Mucosa of rectum (tissue), 2 donors: ENCODE measurements at regions not wholly inside any gene's neighbourhood (a gene's known extent, or its start where the extent isn't known, plus 50 kb on each side); places are given as distances from the start of the nearest gene placed in this dataset.
A peak's percentile ranks its signal among the peaks of the same experiment; 100 is the strongest.
"Not testable (repeated sequence)": the region's sequence is repeated elsewhere in the genome, so short reads cannot be mapped to it uniquely, and the experiment has no call there.

Experiments used
- H3K27ac ChIP-seq, 2 donors: one replicate each; pipeline ENCODE4 v1.7.0; 2013; ENCODE audit warnings: inconsistent platforms in 2 of 2, low read depth in 2 of 2, low read length in 2 of 2
- H3K27me3 ChIP-seq, 2 donors: one replicate each; pipeline ENCODE4 v1.7.0; 2013; ENCODE audit warnings: low read length in 2 of 2; ENCODE audit not compliant: control insufficient read depth in 2 of 2, insufficient read depth in 2 of 2
- H3K36me3 ChIP-seq, 2 donors: one replicate each; pipeline ENCODE4 v1.7.0; 2013; ENCODE audit warnings: low read length in 2 of 2; ENCODE audit not compliant: control insufficient read depth in 2 of 2, insufficient read depth in 2 of 2
- H3K4me1 ChIP-seq, 2 donors: one replicate each; pipeline ENCODE4 v1.7.0; 2013; ENCODE audit warnings: low read length in 2 of 2, mild to moderate bottlenecking in 1 of 2; ENCODE audit not compliant: control insufficient read depth in 2 of 2, insufficient read depth in 2 of 2
- H3K4me3 ChIP-seq, 2 donors: one replicate each; pipeline ENCODE4 v1.7.0; 2013; ENCODE audit warnings: low read length in 2 of 2
- H3K9ac ChIP-seq, 2 donors: one replicate each; pipeline ENCODE4 v1.7.0; 2013; ENCODE audit warnings: low read length in 2 of 2, low read depth in 1 of 2, mild to moderate bottlenecking in 1 of 2
- H3K9me3 ChIP-seq, 2 donors: one replicate each; pipeline ENCODE4 v1.7.0; 2013; ENCODE audit warnings: low read length in 2 of 2; ENCODE audit not compliant: control insufficient read depth in 2 of 2
- donor health status: healthy.
- donor health status: Normal muscosa, but diverticular disease.

DNA sequence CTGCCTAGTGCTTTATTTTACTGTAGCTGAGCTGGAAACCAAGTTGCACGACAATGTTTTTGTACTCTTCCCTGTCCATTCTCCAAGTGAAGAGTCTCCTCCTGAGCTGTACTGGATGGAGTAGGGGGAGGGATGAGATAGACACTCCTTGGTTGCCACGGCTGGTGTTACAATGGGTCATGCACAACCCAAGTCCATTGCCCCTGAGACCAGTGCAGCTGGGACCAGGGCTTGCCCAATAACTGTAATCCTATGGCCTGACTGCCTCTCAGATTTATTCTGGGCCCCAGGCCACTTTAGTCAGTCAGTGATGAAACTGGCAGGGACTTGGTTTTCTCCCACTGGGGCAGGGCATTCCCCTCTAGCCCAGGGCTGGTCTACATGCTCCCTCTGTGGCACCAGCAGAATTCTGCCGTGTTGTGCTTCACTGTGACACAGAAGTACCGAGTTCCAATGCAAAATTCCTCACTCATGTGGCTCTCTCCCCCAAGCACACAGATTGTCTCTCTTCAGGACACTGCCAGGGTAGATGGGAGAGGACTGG, 203.3 kb upstream of the PCDH18 start:
- no peak overlapping the region for H3K27ac ChIP-seq
- H3K36me3 ChIP-seq = no peaks in the 10 kb centered on the region
- no peak overlapping the region for H3K4me3 ChIP-seq
- no peaks in the 10 kb centered on the region for H3K4me1 ChIP-seq
- no peaks in the 10 kb centered on the region for H3K27me3 ChIP-seq
- H3K9me3 ChIP-seq = no peaks in the 10 kb centered on the region
- H3K9ac ChIP-seq = no peak overlapping the region

DNA sequence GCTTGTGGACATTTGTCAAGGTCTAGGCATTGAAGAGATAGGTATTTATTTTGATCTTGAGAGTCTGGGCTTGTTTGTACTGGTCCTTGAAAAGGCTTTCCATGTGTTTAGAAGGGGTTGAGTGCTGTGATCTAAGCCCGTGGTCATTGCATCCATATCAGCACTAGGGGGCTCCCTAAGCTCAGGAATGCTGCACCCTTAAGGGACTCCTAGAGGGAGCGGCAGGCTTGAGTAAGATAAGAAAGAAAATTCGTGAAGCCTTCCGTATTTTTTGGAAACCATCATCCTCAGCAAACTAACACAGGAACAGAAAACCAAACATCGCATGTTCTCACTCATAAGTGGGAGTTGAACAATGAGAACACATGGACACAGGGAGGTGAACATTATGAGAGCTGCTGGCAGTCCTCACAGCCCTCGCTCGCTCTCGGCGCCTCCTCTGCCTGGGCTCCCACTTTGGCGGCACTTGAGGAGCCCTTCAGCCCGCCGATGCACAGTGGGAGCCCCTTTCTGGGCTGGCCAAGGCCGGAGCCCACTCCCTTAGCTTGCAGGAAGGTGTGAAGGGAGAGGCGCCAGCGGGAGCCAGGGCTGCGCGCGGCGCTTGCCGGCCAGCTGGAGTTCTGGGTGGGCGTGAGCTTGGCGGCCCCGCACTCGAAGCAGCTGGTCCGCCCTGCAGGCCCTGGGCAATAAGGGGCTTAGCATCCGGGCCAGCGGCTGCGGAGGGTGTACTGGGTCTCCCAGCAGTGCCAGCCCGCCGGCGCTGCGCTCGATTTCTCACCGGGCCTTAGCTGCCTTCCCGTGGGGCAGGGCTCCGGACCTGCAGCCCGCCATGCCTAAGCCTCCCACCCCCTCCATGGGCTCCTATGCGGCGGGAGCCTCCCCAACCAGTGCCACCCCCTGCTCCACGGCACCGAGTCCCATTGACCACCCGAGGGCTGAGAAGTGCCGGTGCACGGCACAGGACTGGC, 201.2 kb upstream of the PCDH18 start:
- H3K27me3 ChIP-seq, H3K9me3 ChIP-seq, H3K4me1 ChIP-seq, H3K36me3 ChIP-seq, H3K4me3 ChIP-seq, H3K27ac ChIP-seq, H3K9ac ChIP-seq: not testable (repeated sequence)

DNA sequence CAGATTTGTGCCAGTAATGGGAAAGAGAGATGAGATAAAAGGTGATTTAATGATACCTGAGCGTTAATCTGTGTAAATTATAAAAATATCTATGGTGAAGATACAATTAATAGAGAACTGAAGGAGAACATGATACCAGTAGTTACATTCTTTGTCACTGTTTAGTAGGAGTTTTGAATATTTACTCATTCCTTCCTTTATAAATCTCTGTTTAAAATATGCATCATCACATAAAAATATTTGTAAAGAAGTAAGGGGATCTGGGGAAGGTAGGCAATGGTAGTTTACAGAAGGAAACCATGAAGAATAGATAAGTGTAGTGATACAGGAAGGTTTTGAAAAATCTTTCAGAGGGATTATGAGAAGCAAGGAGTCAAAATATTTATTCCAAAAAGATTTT, 190.6 kb upstream of the PCDH18 start:
- no peaks in the 10 kb centered on the region for H3K9me3 ChIP-seq
- H3K4me1 ChIP-seq = no peaks in the 10 kb centered on the region
- no peak overlapping the region for H3K9ac ChIP-seq
- no peaks in the 10 kb centered on the region for H3K27me3 ChIP-seq
- no peak overlapping the region for H3K4me3 ChIP-seq
- no peak overlapping the region for H3K27ac ChIP-seq
- no peaks in the 10 kb centered on the region for H3K36me3 ChIP-seq

DNA sequence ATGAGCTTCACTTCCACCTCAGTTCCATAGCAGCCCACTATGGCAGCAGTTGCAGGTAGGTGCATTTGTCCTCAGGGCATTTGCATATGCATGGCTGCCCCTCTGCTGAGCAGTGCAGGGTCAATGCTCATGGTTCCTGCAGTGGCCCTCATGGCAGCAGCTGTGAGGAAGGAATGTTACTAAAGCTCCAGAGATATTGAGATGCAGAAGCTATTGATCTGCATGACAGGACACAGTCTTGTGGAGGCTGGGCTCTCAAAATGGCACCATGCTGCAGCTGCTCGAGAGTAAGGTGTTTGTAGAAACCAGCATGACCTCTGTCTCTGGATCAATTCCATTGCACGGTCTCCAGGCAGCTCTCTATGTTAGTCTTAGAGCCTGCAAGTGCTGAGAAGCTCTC, 179.2 kb upstream of the PCDH18 start:
- no peak overlapping the region for H3K9ac ChIP-seq
- H3K9me3 ChIP-seq = no peaks in the 10 kb centered on the region
- H3K27me3 ChIP-seq = no peaks in the 10 kb centered on the region
- no peaks in the 10 kb centered on the region for H3K36me3 ChIP-seq
- H3K4me1 ChIP-seq = no peaks in the 10 kb centered on the region
- no peak overlapping the region for H3K27ac ChIP-seq
- no peak overlapping the region for H3K4me3 ChIP-seq

DNA sequence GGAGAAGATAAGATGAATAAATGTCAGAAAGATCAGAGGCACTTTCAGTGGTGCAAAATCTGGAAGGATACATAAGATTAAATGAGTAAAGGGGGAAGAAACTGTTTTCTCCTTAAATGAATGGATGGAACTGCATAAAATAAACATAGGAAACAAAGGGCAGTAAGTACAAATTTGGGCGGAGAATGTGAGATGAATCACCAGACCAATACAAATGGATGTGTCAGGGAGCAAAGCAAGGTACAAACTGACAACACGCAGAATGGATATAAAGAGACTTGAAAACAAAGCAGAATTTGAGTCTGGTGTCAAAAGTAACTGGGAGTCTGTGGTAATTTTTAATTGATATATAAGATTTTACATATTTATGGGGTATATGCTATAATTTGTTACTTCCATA, 175.3 kb upstream of the PCDH18 start:
- Histone ChIP-seq H3K9me3 (no peaks in the 10 kb centered on the region), H3K4me1 (no peaks in the 10 kb centered on the region), H3K27me3 (no peaks in the 10 kb centered on the region), H3K4me3 (no peak overlapping the region), H3K27ac (no peak overlapping the region), H3K36me3 (no peaks in the 10 kb centered on the region), H3K9ac (no peak overlapping the region)

DNA sequence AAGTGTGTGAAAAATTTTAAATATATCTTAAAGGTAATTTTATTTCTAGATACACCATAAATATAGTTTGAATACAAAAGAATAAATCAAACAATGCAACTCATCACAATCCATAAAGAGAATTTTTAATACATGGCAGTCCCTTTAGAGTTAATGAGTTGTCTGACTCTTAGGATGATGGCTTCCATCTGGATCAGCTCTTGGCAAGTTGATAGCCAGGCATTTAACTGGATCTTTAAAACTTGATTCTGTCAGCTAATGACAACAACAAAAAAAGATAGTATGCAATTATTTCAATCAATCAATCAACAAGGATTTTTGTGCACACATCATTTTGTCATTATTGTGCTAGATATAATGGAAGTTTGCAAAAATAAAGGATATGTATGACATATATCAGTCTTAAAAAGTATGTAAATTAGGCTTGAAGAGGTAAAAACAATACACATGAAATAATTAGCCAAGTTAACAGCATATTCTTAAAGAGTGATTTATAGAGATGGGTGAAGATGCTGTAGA, 174.9 kb upstream of the PCDH18 start:
- no peak overlapping the region for H3K4me3 ChIP-seq
- H3K4me1 ChIP-seq = no peaks in the 10 kb centered on the region
- no peaks in the 10 kb centered on the region for H3K36me3 ChIP-seq
- H3K9ac ChIP-seq = no peak overlapping the region
- no peaks in the 10 kb centered on the region for H3K27me3 ChIP-seq
- no peak overlapping the region for H3K27ac ChIP-seq
- H3K9me3 ChIP-seq = no peaks in the 10 kb centered on the region

DNA sequence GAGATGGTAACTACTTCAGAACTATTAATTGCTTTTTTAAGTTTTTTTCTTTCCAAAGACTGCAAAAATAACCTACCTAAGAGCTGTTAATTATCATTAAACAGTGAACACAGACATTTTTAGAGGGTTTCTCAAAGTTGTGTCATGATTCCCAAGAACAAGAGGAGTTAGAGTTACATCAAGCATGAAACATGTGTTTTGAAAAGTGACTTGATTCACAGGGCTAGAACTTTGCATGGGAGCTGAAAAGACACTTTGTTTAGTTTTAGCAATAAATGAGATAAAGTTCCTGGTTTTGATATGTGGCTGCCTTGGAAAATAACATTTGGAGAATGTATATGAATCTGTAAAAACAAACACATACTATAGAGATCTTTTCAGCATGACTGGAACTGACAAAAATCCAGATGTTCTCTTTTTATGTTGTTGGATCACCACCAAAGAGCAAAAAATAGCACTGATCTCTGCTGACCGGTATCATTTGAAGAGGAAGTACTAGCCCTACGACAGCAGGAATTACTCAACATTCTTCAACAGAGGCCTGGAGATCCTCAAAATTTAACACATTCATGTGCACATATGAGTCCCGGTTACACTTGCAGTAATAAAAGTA, 173.0 kb upstream of the PCDH18 start:
- H3K9ac ChIP-seq = no peak overlapping the region
- no peaks in the 10 kb centered on the region for H3K4me1 ChIP-seq
- peak overlapping the region; percentile 25 to 63 for H3K27ac ChIP-seq

DNA sequence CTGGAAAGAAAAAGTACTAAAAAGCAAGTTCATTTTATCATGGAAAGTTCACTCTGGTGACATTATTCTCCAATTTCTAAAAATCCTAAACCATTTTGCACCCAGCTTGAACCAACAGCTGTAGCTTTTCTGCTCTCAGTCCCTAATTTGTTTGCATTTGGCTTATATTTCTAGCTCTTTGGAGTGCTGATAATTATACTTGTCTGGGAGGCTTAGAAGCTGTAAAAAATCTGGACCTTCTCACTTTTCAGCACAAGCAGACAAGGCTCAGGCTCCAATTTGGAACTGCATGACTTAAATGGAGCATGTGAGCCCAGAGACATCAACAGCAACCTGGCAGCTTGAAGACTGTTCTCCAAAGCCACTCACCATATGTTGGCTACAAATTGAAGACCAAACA, 170.9 kb upstream of the PCDH18 start:
- Histone ChIP-seq H3K27ac (no peak overlapping the region), H3K4me1 (no peaks in the 10 kb centered on the region), H3K27me3 (no peaks in the 10 kb centered on the region), H3K9me3 (no peaks in the 10 kb centered on the region), H3K9ac (no peak overlapping the region), H3K36me3 (no peaks in the 10 kb centered on the region), H3K4me3 (no peak overlapping the region)

More for the DNA sequence above, 173.0 kb upstream of the PCDH18 start:
- H3K36me3 ChIP-seq = no peaks in the 10 kb centered on the region
- no peaks in the 10 kb centered on the region for H3K27me3 ChIP-seq
- no peaks in the 10 kb centered on the region for H3K9me3 ChIP-seq
- no peak overlapping the region for H3K4me3 ChIP-seq

DNA sequence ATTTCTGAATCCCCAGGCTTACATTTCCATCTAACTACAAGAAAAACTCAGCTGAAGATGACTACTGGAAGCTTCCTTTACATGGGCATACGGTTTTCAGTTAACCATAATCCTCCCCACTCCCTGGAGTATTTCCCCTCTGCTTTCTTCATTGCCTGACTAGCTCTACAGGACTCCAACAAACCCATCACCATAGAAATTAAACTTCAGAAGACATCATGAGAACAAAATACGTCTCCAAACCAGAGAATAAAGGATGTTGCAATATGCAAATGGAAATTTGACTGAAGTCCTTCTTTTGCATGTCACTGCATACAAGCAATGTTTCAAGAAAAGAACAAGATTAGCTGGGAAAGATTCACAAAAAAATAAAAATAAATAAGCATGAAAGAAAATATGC, 170.2 kb upstream of the PCDH18 start:
- H3K4me1 ChIP-seq = no peaks in the 10 kb centered on the region
- H3K4me3 ChIP-seq = no peak overlapping the region
- H3K9me3 ChIP-seq = no peaks in the 10 kb centered on the region
- H3K9ac ChIP-seq = no peak overlapping the region
- H3K36me3 ChIP-seq = no peaks in the 10 kb centered on the region
- H3K27me3 ChIP-seq = no peaks in the 10 kb centered on the region
- no peak overlapping the region for H3K27ac ChIP-seq

DNA sequence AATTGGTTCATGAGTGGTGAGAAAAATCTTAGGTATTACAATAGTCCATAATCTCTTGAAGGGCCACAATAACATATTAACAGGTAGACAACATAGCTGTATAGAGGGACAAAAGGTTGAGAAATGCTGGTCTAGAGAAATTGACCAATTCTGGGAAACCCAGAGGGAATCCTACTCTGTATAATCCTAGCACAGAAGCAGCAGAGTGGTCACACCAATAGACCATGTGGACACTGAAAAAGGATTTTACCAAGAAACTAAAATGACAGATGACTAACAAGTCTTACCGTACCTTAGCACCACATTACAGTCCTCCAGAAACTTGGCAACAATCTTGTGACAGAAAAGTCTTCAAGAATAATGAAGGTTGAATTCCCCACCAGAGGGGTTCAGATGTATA, 169.1 kb upstream of the PCDH18 start:
- Histone ChIP-seq H3K4me3 (no peak overlapping the region), H3K4me1 (no peaks in the 10 kb centered on the region), H3K36me3 (no peaks in the 10 kb centered on the region), H3K9me3 (no peaks in the 10 kb centered on the region), H3K27ac (no peak overlapping the region), H3K9ac (no peak overlapping the region), H3K27me3 (no peaks in the 10 kb centered on the region)
